ENCODE measurements at regions not wholly inside any gene's neighbourhood (a gene's known extent, or its start where the extent isn't known, plus 50 kb on each side); places are given as distances from the start of the nearest gene placed in this dataset.

- TF ChIP-seq CTCF (IDR thresholded peaks at IDR 0.05) (no peak), POLR2A (IDR thresholded peaks at IDR 0.05) (no peak)
Measured at GRCh38 chr9:71306134-71306533, 184.7 kb upstream of the TRPM3 start.
